Smooth muscle cell (in vitro differentiated cells): ENCODE measurements at regions not wholly inside any gene's neighbourhood (a gene's known extent, or its start where the extent isn't known, plus 50 kb on each side); places are given as distances from the start of the nearest gene placed in this dataset.
"Not testable (repeated sequence)": the region's sequence is repeated elsewhere in the genome, so short reads cannot be mapped to it uniquely, and the experiment has no call there.

Source experiments
- DNase-seq: peaks from one replicate; lab custom pipeline; 2025; ENCODE audit not compliant: unreplicated experiment; lab: John Stamatoyannopoulos, UW
- H2AFZ ChIP-seq: fragments of 200-600 bp; sonication (generic); 2 replicates; pipeline ENCODE4 v1.6.0; 2016; ENCODE audit warnings: antibody characterized with exemption, low read depth, mild to moderate bottlenecking
- H3F3A ChIP-seq: fragments of 200-600 bp; sonication (generic); 2 replicates; pipeline ENCODE4 v1.6.0; 2017; ENCODE audit warnings: antibody characterized with exemption, low read depth
- H3K27ac ChIP-seq: fragments of 200-600 bp; sonication (generic); 2 replicates; pipeline ENCODE4 v1.5.1; 2016; ENCODE audit warnings: low read depth, mild to moderate bottlenecking
- H3K27me3 ChIP-seq: fragments of 200-600 bp; sonication (generic); 2 replicates; pipeline ENCODE4 v1.6.1; 2016; ENCODE audit warnings: low read depth, mild to moderate bottlenecking
- H3K36me3 ChIP-seq: fragments of 200-600 bp; sonication (generic); 2 replicates; pipeline ENCODE4 v1.5.1; 2016; ENCODE audit warnings: low read depth
- H3K4me1 ChIP-seq: fragments of 200-600 bp; sonication (generic); 2 replicates; pipeline ENCODE4 v1.5.1; 2016; ENCODE audit warnings: low read depth
- H3K4me2 ChIP-seq: fragments of 200-600 bp; sonication (generic); 2 replicates; pipeline ENCODE4 v1.6.0; 2016; ENCODE audit warnings: mild to moderate bottlenecking
- H3K4me3 ChIP-seq: fragments of 200-600 bp; sonication (generic); 2 replicates; pipeline ENCODE4 v1.5.1; 2016; ENCODE audit warnings: mild to moderate bottlenecking
- H3K79me2 ChIP-seq: fragments of 200-600 bp; sonication (generic); 2 replicates; pipeline ENCODE4 v1.6.0; 2016; ENCODE audit warnings: low read depth, mild to moderate bottlenecking
- H3K9ac ChIP-seq: fragments of 200-600 bp; sonication (generic); 2 replicates; pipeline ENCODE4 v1.6.0; 2016; ENCODE audit warnings: low read depth
- H3K9me3 ChIP-seq: fragments of 200-600 bp; sonication (generic); replicated peaks from 2 replicates; pipeline ENCODE4 v1.5.1; 2016; ENCODE audit warnings: low read depth
- H4K20me1 ChIP-seq: fragments of 200-600 bp; sonication (generic); 2 replicates; pipeline ENCODE4 v1.6.0; 2016; ENCODE audit warnings: low read depth
- WGBS: methylation state at CpG from one replicate; pipeline ENCODE4 v1.1.7; 2016; ENCODE audit warnings: low lambda C conversion rate; 5-methylcytosine and 5-hydroxymethylcytosine counted together
- TF ChIP-seq, protein P1 (sequence below): fragments of 200-600 bp; sonication (generic); IDR thresholded peaks from 2 replicates; pipeline ENCODE4 v1.5.1; 2017; ENCODE audit warnings: borderline replicate concordance, mild to moderate bottlenecking, antibody characterized with exemption; ENCODE audit not compliant: insufficient read depth, poor library complexity, severe bottlenecking

DNA sequence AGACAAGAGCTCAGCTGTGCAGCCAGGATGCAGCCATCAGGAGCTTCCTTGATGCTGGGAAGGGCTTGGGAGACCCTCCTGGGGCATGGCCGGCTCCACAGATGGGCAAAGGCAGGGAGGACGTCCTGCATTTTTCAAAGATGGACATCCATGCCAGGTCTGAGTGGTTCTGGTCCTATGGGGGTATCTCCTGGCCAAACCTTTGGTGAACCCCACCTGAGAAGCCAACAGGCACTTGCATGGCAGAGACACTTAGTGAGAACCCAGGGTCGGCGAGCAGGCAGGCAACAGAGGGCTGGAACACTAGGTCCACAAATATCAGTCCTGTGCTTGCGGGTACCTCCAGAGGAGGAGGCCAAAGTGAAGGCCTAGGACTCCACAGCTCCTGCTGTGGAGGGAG is 70.0 kb downstream of the KCTD15 start:
- DNase-seq, result no peak
- Histone ChIP-seq H3K4me3 (no peak overlapping the region), H3F3A (no peaks in the 10 kb centered on the region), H3K27me3 (no peaks in the 10 kb centered on the region), H3K36me3 (no peaks in the 10 kb centered on the region), H3K9me3 (no peaks in the 10 kb centered on the region), H3K79me2 (no peaks in the 10 kb centered on the region), H3K9ac (no peak overlapping the region), H3K27ac (no peak overlapping the region), H2AFZ (no peak overlapping the region), H4K20me1 (no peaks in the 10 kb centered on the region), H3K4me1 (peaks cover 12% of the 10 kb centered on the region), H3K4me2 (no peak overlapping the region)
- TF ChIP-seq, protein P1, sequence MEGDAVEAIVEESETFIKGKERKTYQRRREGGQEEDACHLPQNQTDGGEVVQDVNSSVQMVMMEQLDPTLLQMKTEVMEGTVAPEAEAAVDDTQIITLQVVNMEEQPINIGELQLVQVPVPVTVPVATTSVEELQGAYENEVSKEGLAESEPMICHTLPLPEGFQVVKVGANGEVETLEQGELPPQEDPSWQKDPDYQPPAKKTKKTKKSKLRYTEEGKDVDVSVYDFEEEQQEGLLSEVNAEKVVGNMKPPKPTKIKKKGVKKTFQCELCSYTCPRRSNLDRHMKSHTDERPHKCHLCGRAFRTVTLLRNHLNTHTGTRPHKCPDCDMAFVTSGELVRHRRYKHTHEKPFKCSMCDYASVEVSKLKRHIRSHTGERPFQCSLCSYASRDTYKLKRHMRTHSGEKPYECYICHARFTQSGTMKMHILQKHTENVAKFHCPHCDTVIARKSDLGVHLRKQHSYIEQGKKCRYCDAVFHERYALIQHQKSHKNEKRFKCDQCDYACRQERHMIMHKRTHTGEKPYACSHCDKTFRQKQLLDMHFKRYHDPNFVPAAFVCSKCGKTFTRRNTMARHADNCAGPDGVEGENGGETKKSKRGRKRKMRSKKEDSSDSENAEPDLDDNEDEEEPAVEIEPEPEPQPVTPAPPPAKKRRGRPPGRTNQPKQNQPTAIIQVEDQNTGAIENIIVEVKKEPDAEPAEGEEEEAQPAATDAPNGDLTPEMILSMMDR, result no peak
- whole genome bisulfite sequencing, result 74% methylated on average over 5 of the region's 5 CpGs

DNA sequence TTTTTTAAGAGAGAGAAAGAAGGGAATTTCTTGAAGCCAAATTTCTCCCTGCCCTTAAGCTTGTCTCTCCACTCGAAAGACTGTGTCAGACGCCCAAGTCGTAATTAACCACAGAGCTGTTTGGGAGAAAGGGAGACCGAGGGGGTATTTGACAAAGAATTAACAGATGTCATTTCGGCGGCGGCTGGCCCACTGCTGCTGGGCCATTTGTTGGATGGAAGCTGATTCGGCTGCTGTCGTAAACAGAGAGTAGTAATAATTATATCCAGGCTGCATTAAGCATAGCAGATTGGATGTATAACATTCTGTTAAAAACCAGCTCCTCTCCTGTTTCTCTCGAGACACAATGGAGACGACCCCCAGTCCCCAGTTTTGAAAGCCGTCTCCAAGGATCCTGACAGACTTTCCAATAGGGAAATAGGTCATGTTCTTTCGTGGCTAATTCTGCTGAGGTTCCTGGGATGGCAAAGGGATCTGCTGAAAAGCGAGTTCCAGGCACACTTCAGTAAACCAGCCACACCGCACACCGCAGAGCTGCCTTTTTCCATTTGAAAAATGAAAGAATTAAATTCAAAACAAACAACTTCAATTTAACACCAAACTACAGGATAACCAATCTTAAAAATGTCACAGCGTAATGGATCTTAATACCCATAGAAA is 71.5 kb downstream of the KCTD15 start:
- DNase-seq, result no peak
- H3F3A ChIP-seq, result no peaks in the 10 kb centered on the region
- H3K4me1 ChIP-seq, result peaks cover 12% of the 10 kb centered on the region
- peak overlapping the region; percentile 83 for H3K4me2 ChIP-seq
- peak overlapping the region; percentile 95 for H2AFZ ChIP-seq
- H4K20me1 ChIP-seq, result no peaks in the 10 kb centered on the region
- no peaks in the 10 kb centered on the region for H3K27me3 ChIP-seq
- peak overlapping the region; percentile 31 for H3K27ac ChIP-seq
- 29% methylated on average over 17 of the region's 17 CpGs for WGBS
- no peaks in the 10 kb centered on the region for H3K36me3 ChIP-seq
- H3K9ac ChIP-seq, result no peak overlapping the region
- H3K4me3 ChIP-seq, result peak overlapping the region; percentile 33
- no peaks in the 10 kb centered on the region for H3K9me3 ChIP-seq
- TF ChIP-seq, protein P1, result no peak
- no peaks in the 10 kb centered on the region for H3K79me2 ChIP-seq

DNA sequence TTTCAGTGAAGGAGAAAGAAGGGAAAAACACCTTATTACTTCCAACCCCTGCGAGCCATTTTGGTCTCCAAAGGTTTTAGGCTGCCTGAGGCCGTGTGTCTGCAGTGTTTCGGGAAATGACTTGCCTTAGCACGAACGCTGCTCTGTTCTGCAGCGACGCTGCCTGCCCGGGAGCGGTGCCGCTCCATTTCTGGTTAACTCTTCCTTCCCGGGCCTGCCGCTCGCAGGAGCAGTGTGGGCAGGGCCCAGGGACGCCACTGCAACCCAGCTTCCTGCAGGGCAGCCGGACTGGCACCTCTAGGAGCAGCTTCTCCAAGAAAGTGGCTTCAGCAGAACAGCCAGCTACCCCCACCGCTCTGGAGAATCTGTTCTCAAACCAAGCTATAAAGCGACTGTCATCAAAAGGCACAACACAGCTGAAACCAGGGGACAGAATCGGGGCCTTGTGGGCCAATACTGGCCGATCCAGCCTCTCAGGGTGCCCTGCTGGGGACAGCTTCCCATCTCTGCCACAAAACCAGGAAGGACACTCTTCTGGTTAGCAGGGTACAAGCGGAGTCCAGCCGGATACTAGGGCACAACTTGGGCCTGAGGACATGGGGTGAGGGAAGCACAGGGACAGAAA is 72.2 kb downstream of the KCTD15 start:
- DNase-seq, result no peak
- Histone ChIP-seq H3K9me3 (no peaks in the 10 kb centered on the region), H3K27ac (peak overlapping the region; percentile 31), H3F3A (no peaks in the 10 kb centered on the region), H4K20me1 (no peaks in the 10 kb centered on the region), H2AFZ (peak overlapping the region; percentile 95), H3K9ac (no peak overlapping the region), H3K27me3 (no peaks in the 10 kb centered on the region), H3K79me2 (no peaks in the 10 kb centered on the region), H3K4me3 (peak overlapping the region; percentile 33), H3K4me1 (peaks cover 12% of the 10 kb centered on the region), H3K4me2 (peak overlapping the region; percentile 83), H3K36me3 (no peaks in the 10 kb centered on the region)
- 31% methylated on average over 21 of the region's 21 CpGs for WGBS
- TF ChIP-seq, protein P1, result no peak

DNA sequence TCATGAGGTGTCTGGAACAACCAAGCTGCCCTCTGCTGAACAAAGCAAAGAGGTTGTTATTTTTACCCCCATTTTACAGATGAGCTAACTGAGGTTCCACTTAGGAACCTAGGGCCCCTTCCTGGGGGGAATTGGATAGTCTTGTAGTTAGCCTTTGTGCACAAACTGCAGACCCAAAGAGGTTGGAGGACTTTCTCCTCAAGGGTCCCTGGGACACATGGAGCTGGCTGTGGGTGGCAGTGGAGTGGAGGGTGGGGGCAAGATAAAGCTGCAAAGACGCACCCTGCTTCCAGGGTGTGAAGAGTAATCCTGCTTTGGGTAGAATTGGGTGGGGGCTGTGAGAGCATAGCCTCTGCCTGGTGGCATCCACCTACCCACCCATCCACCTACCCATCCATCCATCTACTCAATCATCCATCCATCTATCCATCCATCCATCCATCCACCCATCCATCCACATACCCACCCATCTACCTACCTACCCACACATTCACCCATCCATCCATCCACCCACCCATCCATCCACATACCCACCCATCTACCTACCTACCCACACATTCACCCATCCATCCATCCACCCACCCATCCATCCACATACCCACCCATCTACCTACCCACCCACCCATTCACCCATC is 73.7 kb downstream of the KCTD15 start:
- H3K4me1 ChIP-seq, result peaks cover 12% of the 10 kb centered on the region
- H3K4me3 ChIP-seq, H3K9ac ChIP-seq, H3K27me3 ChIP-seq, H3K79me2 ChIP-seq, H3K4me2 ChIP-seq, H3K27ac ChIP-seq, H3K9me3 ChIP-seq, H3K36me3 ChIP-seq, DNase-seq, H2AFZ ChIP-seq, H4K20me1 ChIP-seq, H3F3A ChIP-seq: not testable (repeated sequence)
- whole genome bisulfite sequencing, result 92% methylated on average over 1 of the region's 1 CpG
